SIG-M5 treated with dmso at 0.1 percent for 504 hours (cell line): ENCODE measurements at regions not wholly inside any gene's neighbourhood (a gene's known extent, or its start where the extent isn't known, plus 50 kb on each side); places are given as distances from the start of the nearest gene placed in this dataset.
"Not testable (repeated sequence)": the region's sequence is repeated elsewhere in the genome, so short reads cannot be mapped to it uniquely, and the experiment has no call there.

ENCODE experiments used
- DNase-seq: peaks from one replicate; lab custom pipeline; 2025; ENCODE audit not compliant: unreplicated experiment; lab: John Stamatoyannopoulos, UW

DNA sequence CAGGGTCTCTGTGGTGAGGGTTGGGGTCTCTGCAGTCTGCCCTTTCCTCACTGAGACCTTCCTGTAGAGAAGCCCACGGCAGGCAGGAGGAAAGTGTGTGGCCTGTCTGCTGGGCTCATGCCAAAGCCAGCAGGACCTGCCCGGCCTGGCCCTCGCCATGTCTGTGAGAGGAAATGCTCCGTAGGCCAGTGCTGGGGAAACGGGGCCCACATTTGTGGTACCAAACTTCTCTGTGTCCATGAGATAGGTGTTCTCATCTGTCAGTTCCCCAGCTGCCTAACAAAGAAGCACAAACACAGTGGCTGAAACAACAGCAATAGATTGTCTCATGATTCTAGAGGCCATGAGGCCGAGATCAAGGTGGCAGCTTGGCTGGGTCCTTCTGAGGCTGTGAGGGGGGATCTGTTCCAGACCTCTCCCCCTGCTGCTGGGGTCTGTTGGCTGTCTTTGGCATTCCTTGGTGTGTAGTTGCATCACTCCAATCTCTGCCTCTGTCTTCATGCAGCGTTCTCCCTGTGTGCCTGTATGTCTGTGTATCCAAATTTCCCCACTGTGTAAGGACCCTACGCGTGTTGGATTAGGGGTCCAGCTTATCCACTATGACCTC, 772.5 kb downstream of the TBC1D22A start:
- no peak for DNase-seq

DNA sequence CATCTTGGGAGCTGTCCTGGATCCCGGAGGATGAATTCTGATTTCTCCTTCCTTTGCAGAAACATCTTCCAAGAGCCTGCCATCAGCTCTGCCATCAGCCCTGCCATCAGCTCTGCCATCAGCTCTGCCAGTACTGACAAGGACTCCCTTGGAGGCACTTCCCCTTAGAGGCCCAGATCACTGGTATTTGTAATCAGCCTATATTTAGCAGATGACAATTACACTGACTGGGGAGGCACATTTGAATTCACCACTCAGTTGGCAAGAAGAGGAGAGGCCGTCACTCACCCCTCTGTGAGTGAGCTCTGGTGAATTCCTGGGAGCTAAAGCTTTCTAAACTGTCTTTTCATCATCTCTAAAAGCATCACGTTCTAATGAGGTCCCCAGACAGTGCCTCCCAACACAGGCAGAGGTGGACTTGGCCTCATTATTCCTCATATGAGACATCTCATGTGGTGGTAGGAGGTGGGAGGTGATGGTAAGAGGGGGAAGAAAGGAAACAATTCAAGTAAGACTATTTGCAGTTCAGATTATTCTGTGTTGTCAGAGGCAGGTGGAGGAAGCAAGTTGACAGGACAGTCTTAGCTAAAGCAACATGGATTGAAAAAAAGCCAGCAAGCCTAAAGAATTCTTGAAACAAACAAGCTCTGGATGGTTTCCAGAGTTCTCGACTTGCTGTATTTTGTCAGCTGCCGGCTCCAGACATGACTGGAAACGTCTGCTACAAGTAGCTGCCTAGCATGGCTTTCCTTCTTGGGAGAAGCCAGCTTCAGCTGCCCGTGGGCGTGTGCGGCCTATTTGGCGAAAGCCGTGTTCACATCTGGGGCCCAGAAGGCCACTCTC, 771.7 kb downstream of the TBC1D22A start:
- no peak for DNase-seq

DNA sequence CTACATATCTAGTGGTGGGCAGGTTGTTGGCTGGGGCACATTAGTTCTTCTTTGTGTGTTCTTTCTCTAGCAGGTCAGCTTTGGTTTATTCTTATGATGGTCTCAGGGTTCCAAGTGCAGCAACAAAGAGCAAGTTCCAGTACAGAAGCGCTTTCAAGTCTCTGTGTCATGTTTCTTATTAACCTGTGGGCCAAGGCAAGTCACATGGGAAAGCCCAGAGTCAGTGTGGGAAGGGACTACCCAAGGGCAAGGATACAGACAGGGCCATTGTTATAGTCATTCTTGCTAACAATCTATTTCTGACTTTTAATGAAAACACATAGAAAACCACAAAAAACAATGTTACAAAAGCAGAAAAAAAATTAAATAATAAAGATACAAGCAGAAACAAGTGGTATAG, 754.6 kb downstream of the TBC1D22A start:
- DNase-seq, result no peak

DNA sequence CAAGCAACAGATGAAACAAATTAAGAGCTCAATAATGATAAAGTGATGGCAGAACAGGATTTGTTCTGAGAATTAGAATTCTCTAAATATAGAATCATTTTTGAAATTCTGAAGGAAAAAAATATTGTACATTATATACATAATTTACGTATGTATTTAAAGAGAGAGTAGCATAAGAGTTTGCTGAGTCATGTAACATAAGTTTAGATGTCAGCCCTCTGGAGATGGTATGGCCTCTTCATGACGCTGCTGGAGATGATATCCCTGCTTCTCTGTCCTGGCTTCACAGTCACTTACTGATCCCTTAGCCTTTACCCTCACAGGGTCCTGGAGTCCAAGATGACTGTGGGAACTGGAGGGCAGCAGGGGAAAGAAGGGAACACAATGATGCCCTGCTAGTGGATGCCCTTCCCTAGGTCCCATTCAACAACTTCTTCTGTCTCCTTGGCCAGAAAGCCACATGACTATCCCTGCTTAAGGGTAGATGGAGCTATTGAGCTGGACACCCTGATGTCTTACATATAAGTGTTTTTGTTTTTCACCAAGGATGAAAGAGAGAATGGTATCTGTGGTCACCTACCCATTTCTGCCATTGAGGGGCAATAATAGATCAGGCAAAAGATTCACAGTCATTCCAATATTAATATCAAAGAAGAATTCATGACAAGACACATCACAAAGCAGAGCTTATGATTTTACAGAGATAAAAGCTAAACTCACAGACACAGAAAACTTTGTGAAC, 753.1 kb downstream of the TBC1D22A start:
- DNase-seq, result no peak

DNA sequence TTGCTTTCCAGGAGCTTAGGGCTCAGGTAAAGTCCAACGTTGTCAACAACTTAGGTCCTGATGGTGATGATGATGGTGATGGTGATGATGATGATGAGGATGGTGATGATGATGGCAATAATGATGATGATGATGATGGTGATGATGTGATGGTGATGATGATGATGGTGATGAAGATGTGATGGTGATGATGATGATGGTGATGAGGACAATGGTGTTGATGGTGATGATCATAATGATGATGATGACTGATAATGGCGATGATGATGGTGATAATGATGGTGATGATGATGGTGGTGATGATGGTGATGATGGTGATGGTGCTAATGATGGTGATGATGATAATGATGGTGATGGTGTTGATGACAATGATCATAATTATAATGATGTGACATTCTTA, 750.2 kb downstream of the TBC1D22A start:
- no peak for DNase-seq

DNA sequence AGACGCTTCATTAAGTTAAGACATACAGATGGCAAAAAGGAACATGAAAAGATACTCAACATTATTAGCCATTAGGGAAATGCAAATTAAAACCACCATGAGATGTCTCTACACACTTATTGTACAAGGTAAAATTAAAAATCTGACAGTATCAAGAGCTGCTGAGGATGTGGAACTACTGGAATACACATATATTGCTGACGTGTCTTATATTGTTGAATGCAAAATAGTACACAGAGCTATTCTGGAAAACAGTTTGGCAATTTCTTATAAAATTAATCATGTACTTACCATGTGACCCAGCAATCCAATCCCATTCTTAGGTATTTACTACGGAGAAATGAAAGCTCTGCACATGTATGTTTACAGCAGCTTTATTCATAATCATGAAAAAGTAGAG, 742.5 kb downstream of the TBC1D22A start:
- no peak for DNase-seq

DNA sequence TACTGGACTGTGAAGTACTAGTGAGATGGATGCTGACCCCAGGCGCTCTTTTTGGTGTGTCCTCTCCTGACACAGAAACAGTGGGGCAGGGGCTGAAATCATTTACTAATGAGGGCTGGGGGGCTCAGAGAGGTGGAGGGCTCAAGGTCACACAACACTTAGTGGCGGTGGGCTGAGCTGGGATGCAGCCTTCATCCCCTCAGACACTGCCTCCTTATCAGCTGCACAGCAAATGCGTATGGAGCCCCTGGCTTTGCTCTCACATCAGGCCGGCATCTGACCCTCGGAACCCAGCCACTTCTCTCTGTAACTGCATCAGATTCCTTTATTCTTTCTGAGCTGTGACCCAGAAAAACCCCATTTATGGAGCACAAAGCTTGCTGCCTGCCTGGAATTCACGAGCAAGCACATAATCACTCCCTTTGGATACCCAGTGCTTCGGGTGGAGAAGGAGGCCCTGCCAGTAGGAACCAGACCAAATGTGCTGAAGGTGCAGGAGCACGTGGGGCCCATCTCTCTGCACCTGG, 736.6 kb downstream of the TBC1D22A start:
- DNase-seq, result no peak

DNA sequence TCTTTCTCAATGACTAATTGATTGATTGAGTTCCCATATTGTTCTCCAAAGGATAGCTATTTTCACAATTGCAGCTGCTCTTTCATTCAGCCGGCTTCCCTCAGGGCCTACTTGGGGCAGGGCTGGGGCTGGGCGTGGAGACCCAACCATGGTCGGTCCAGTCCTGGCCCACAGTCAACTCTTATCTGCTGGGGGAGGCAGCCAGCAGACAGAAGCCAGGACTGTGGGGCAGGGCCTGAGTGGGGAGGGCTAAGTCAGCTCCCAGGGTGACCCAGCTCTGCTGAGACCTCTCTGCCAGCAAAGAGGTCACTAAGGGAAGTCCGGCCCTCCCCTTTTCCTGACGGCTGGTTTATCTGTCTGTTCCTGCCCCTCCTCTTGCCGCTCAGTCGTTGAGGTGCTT, 735.2 kb downstream of the TBC1D22A start:
- DNase-seq, result no peak

DNA sequence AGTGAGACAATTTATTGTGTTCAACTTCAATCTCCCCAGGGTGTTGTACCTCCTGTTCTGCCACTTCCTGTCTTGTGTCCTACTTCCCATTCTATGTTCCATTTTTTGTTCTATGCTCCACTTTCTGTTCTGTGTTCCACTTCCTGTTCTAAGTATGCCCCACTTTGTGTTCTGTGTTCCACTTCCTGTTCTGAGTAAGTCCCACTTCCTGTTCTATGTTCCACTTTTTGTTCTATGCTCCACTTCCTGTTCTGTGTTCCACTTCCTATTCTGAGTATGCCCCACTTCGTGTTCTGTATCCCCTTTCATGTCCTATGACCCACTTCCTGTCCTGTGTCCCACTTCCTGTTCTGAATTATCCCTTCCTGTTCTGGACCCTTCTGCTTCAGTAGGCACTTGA, 732.7 kb downstream of the TBC1D22A start:
- peak; percentile 65 for DNase-seq

DNA sequence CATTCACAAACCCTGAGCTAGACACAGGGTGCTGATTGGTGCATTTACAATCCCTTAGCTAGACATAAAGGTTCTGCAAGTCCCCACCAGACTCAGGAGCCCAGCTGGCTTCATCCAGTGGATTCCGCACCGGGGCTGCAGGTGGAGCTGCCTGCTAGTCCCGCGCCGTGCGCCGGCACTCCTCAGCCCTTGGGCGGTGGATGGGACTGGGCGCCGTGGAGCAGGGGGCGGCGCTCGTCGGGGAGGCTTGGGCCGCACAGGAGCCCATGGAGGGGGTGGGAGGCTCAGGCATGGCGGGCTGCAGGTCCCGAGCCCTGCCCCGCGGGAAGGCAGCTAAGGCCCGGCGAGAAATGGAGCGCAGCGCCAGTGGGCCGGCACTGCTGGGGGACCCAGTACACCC, 725.7 kb downstream of the TBC1D22A start:
- not testable (repeated sequence) for DNase-seq

DNA sequence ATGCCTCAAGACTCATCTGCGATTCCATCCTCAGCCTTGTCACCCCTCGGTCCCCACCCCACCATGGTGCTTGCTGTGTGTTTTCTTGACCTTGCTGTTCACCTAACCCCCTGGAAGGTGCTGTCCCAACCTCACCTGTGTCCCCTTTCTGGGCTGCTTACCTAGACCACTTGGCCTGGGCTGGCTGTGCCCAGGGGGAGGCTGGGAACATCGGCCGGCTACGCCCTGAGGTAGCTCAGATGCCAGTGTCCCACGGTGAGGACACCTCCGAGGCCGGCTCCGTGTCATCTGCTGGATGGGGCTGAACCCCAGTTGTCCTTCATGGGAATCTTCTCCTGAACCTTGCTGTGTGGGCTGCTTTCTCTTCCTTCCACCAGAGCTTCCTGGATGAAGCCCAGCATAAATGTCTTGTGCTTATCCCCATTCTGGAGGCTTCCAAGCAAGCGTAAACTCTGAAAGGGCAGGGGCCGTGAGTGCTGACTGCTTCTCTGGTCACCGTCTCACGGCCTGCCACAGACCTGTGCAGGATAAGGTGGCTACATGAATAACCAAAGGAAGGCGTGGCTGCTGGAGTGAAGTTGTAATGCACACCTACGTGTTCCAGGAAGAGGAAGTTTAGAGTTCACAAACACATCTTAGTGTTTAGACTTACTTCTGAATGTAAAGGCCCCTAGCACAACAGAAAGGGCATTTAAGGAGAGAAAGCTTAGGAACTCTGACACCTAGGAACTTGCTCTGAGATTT, 724.3 kb downstream of the TBC1D22A start:
- no peak for DNase-seq

DNA sequence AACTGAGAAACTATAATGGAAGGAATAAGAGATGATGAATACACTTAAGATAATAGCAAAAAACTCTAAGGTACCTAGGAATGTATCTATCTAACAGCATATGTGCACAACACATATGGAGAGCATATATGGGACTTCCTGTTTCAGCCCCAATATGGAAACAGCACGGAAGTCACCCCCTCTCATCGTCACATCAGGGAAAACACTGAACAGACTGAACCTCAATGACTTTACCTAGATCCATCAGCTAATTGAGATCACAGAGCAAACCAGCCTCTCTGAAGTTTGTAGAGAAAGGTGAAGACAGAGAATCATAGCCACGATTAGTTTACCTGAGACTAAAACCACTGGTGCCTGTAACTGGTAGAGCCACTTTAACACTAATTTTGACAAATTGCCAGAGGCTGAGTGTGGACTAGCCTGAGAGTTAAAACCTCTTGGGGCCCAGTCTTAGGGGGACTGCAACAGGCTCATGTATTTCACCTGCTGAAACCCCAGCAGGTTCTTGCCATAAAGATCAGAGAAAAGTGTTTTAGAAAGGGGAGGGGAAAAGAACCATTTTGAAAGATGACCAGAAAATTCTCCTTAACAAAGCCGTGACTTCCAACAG, 722.6 kb downstream of the TBC1D22A start:
- DNase-seq, result no peak

DNA sequence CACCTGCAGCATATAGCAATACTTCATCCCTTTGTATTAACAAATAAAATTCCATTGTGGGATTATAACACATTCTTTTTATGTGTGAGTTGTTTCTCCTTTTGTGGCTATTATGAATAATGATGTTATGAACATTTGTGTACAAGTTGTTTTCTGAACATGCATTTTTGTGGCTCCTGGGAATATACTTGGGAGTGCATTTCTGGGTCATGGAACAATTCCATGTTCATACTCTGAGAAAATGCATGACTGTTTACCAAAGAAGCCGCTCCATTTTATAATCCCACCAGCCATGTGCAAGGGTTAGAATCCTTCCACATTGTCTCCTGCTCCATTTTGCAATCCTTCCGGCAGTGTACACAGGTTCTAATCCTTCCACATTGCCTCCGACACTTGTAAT, 713.8 kb downstream of the TBC1D22A start:
- DNase-seq, result no peak

DNA sequence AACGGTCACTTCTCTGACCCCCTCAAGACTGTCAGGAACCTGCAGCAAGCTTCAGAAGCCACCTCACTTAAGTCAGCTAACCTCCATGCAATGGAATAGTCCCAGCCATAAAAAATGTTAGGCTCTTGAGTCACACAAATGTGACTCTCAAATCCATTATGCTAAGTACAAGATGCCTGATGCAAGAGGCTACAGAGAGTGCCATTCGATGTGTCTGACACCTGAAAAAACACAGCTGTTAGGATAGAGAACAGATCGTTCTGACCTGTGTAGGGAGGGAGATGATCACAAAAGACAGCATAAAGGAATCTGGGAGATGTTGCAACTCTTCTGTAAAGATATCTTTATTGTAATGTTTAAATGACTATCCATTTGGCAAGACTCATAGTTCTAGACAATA, 712.4 kb downstream of the TBC1D22A start:
- DNase-seq, result no peak

DNA sequence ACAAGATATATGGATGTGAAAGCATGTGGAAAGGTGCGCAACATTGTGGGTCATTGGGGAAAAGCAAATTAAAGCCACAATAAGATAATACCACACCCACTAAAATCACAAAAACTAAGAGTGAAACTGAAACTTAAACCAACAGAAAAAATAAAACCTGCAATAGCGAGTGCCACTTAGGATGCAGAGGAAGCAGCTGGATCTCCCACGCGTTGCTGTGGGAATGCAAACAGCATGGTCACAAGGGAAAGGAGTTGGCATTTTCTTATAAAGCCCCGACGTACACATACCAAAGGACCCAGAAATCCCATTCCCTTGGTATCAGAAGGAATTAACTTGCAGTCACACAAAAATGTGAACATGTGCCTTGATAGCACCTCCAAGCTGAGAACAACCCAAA, 712.0 kb downstream of the TBC1D22A start:
- no peak for DNase-seq

DNA sequence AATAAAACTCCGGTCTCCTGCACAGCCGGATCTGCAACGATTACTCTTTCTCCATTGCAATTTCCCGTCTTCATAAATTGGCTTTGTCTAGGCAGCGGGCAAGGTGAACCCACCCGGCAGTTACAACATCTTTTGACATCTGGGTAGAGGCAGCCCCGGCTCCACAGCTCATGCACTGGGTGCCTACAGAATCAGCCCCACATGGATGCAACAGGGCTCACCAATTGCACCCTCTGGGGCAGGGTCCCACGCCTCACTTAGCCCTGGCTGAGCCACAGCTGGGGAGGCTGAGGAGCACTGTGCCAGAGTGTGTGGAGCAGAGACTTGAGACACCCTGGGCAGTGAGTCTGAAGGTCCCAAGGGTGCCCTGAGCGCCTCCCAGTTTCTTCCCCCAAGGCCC, 710.2 kb downstream of the TBC1D22A start:
- no peak for DNase-seq

DNA sequence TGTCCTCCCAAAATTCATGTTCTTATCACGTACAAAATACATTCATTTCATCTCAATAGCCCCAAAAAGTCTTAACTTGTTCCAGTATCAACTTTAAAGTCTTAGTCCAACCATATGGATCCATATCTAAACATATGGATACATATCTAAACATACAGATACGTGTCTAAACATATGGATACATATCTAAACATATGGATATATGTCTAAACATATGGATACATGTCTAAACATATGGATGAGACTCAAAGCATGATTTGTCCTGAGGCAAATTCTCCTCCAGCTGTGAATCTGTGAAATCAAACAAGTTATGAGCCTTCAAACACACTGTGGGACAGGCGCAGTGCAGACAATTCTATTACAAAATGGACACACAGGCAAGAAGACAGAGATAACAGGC, 709.0 kb downstream of the TBC1D22A start:
- no peak for DNase-seq

DNA sequence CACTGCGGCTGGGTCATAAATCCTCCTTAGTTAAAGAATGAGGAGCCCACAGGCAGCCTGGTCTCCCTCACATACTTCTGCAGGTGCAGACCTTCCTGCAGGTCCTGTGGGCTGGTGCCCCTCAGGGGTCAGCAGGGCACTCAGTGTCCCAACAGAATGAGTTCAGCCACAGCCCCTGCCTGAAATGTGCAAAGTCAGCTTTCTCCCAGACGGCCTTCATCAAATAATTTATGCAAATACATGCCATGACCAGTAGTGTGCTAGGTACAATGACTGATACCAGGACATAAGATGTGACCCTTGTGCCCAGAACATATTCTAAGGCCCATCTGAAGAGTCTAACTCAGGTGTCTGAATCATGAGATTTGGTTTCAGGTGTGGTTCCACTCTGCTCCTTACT, 703.4 kb downstream of the TBC1D22A start:
- no peak for DNase-seq

DNA sequence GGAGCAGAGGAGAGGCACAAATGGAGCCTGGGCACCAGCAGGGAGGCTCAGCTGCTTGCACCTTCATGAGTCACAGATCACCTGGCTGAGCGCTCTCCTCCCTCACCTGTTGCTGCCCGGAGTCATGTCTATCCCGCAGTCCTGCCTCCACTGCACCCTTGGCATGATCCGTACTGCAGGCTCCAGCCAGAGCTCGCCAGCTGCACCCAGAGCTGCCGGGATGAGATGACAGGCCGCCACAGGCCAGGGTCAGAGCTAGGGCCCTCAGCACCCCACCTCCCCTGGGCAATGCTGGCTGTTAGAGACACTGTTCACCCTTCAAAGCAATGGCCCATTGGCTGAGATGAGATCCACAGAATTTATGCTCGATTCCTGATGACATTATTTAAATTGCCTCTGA, 702.8 kb downstream of the TBC1D22A start:
- no peak for DNase-seq

DNA sequence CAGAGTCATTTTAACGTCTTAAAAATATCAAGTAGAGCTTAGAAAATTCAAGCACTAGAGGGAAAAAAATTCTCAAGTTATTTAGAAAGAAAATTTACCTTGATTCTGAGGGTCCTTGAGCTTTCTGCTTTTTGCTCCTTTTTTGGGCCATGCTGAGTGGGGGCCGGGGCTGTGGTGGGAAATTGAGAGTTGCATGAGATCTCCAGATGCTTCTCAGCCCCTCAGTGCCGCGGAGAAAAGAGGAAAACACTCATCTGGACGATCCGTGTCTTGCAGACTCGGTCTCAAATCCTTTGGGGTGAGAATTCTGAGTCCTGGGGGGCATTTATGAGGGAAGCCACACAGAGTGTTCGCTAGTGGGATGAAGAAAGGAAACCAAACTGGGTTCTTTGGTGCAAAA, 700.8 kb downstream of the TBC1D22A start:
- no peak for DNase-seq

DNA sequence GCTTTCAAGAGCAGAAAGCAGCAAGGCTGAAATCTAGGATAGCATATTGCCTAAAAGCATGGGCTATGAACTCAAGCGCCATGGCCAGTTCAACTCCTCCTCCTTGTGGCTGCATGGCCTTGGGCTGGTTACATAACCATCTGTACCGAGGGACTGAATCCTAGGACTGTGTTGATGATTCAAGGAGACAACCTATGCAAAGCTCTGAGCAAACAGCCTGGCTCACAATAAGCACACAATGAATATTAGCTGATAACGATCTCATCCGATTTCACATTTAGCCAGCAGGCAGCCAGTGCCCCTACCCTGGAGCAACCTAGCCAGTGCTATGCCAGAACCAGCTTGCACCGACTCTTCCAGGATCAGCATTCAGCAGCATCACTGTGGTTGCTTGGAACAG, 698.4 kb downstream of the TBC1D22A start:
- DNase-seq, result peak; percentile 5
